ENCODE measurements at regions not wholly inside any gene's neighbourhood (a gene's known extent, or its start where the extent isn't known, plus 50 kb on each side); places are given as distances from the start of the nearest gene placed in this dataset.

GRCh38 chr4:73929278-73929677 lies 52.5 kb downstream of the PF4 start:
- no peak for DNase-seq

DNA sequence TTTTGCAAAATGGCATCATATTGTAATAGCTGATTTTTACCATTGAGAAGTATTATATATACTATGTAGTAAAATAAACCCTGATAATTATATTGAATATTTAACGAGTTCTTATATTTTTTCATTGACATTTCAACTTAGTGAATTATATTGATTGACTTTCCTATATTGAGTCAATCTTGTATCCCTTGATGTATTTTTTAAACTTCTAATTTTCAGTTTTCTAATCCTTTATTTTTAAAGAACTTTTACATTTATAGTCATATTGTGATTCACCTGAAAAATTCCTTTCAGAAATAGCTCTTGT lies 54.4 kb downstream of the CXCL1 start:
- DNase-seq = no peak

- DNase-seq = peak; percentile 17 to 59
These were observed 53.8 kb downstream of the CXCL1 start for GRCh38 chr4:73922766-73923630.

DNA sequence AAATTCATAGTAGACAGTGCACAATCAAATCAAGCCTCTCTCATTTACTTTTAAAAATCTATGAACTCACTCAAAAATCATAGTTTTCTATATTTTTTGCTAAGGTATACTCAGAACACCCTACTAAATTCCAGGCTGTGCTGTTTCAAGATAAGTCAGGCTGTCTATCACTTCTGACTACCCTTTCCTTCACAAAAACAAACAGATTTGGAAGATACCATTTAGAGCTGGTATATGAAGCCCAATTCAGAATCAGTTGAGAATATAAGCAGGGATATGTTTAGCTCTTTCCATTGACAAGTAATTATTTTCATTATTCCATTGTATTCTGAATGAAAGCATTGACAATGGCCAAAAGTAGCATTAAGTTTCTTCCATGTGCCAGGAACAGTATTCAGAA lies 53.1 kb downstream of the CXCL1 start:
- DNase-seq = no peak

Data from inflammatory macrophage treated with lipopolysaccharide for 1 hour (primary cell).